ENCODE measurements at regions not wholly inside any gene's neighbourhood (a gene's known extent, or its start where the extent isn't known, plus 50 kb on each side); places are given as distances from the start of the nearest gene placed in this dataset.

GRCh38 chr6:133754298-133754697 is 134.6 kb upstream of the TCF21 start:
- TF ChIP-seq CTCF (IDR thresholded peaks at IDR 0.05; ENCODE audit: insufficient read depth, low read depth, low read length) (no peak), EZH2 (IDR thresholded peaks at IDR 0.05; ENCODE audit: insufficient read depth, low read length) (no peak)
